22Rv1 (cell line): ENCODE measurements at regions not wholly inside any gene's neighbourhood (a gene's known extent, or its start where the extent isn't known, plus 50 kb on each side); places are given as distances from the start of the nearest gene placed in this dataset.

Experiments used
- ZFX ChIP-seq: fragments of 450-650 bp; IDR thresholded peaks from 2 replicates; pipeline ENCODE4 v1.6.1; 2017; ENCODE audit warnings: antibody characterized with exemption, borderline replicate concordance
- TF ChIP-seq, protein P1 (sequence below): fragments of 450-650 bp; IDR thresholded peaks from 2 replicates; pipeline ENCODE4 v1.5.1; 2017; ENCODE audit warnings: mild to moderate bottlenecking

- TF ChIP-seq, protein P1, sequence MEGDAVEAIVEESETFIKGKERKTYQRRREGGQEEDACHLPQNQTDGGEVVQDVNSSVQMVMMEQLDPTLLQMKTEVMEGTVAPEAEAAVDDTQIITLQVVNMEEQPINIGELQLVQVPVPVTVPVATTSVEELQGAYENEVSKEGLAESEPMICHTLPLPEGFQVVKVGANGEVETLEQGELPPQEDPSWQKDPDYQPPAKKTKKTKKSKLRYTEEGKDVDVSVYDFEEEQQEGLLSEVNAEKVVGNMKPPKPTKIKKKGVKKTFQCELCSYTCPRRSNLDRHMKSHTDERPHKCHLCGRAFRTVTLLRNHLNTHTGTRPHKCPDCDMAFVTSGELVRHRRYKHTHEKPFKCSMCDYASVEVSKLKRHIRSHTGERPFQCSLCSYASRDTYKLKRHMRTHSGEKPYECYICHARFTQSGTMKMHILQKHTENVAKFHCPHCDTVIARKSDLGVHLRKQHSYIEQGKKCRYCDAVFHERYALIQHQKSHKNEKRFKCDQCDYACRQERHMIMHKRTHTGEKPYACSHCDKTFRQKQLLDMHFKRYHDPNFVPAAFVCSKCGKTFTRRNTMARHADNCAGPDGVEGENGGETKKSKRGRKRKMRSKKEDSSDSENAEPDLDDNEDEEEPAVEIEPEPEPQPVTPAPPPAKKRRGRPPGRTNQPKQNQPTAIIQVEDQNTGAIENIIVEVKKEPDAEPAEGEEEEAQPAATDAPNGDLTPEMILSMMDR, result no peak
- TF ChIP-seq ZFX, result no peak
These were observed 302.4 kb upstream of the NT5C1B start for GRCh38 chr2:18891600-18892345.
